ENCODE measurements at regions not wholly inside any gene's neighbourhood (a gene's known extent, or its start where the extent isn't known, plus 50 kb on each side); places are given as distances from the start of the nearest gene placed in this dataset.

GRCh38 chr9:10793306-10793705 is 180.5 kb upstream of the PTPRD start:
- DNase-seq (ENCODE audit: low read depth) = no peak
- no peak overlapping the region for H3K4me3 ChIP-seq (ENCODE audit: low read length)
- TF ChIP-seq CTCF (conservative IDR thresholded peaks at IDR 0.05; ENCODE audit: low read length) = no peak

- H3K4me3 ChIP-seq (ENCODE audit: low read length) = no peak overlapping the region
- DNase-seq (ENCODE audit: low read depth) = no peak
- no peak for TF ChIP-seq CTCF (conservative IDR thresholded peaks at IDR 0.05; ENCODE audit: low read length)
Measured at GRCh38 chr9:10804486-10804885, 191.7 kb upstream of the PTPRD start.

GRCh38 chr9:10806868-10807267 is 194.1 kb upstream of the PTPRD start:
- no peak for DNase-seq (ENCODE audit: low read depth)
- H3K4me3 ChIP-seq (ENCODE audit: low read length) = no peak overlapping the region
- TF ChIP-seq CTCF (conservative IDR thresholded peaks at IDR 0.05; ENCODE audit: low read length) = no peak

- TF ChIP-seq CTCF (conservative IDR thresholded peaks at IDR 0.05; ENCODE audit: low read length) = no peak
Measured at GRCh38 chr9:10818206-10818605, 205.4 kb upstream of the PTPRD start.

GRCh38 chr9:10835791-10836463 is 223.1 kb upstream of the PTPRD start:
- no peak for TF ChIP-seq CTCF (conservative IDR thresholded peaks at IDR 0.05; ENCODE audit: low read length)
- no peak overlapping the region for H3K4me3 ChIP-seq (ENCODE audit: low read length)
- DNase-seq (ENCODE audit: low read depth) = no peak

More at GRCh38 chr9:10818206-10818605, 205.4 kb upstream of the PTPRD start:
- H3K4me3 ChIP-seq (ENCODE audit: low read length) = no peak overlapping the region
- no peak for DNase-seq (ENCODE audit: low read depth)

GRCh38 chr9:10843151-10843550 is 230.3 kb upstream of the PTPRD start:
- no peak for TF ChIP-seq CTCF (conservative IDR thresholded peaks at IDR 0.05; ENCODE audit: low read length)
- no peak for DNase-seq (ENCODE audit: low read depth)
- H3K4me3 ChIP-seq (ENCODE audit: low read length) = no peak overlapping the region

- DNase-seq (ENCODE audit: low read depth) = no peak
- H3K4me3 ChIP-seq (ENCODE audit: low read length) = no peak overlapping the region
Measured at GRCh38 chr9:10855847-10856246, 243.0 kb upstream of the PTPRD start.

More at GRCh38 chr9:10855847-10856246, 243.0 kb upstream of the PTPRD start:
- TF ChIP-seq CTCF (conservative IDR thresholded peaks at IDR 0.05; ENCODE audit: low read length) = no peak
